ENCODE measurements at regions not wholly inside any gene's neighbourhood (a gene's known extent, or its start where the extent isn't known, plus 50 kb on each side); places are given as distances from the start of the nearest gene placed in this dataset.

GRCh38 chr21:41636636-41637630, 129.0 kb upstream of the TMPRSS2 start:
- no peaks in the 10 kb centered on the region for H3K79me2 ChIP-seq
- H3K27ac ChIP-seq: no peak overlapping the region
- no peak overlapping the region for H3K9ac ChIP-seq
- no peak overlapping the region for H3K4me2 ChIP-seq (ENCODE audit: low read length)
- no peaks in the 10 kb centered on the region for H3K27me3 ChIP-seq (ENCODE audit: control insufficient read depth, insufficient read depth, low read length)
- H3K9me3 ChIP-seq (ENCODE audit: control insufficient read depth, low read length): no peaks in the 10 kb centered on the region
- no peaks in the 10 kb centered on the region for H3K36me3 ChIP-seq (ENCODE audit: control insufficient read depth, insufficient read depth, low read length)
- no peaks in the 10 kb centered on the region for H3K4me1 ChIP-seq
- H3K4me3 ChIP-seq (ENCODE audit: low read depth, low read length): no peak overlapping the region
- TF ChIP-seq, protein P1, sequence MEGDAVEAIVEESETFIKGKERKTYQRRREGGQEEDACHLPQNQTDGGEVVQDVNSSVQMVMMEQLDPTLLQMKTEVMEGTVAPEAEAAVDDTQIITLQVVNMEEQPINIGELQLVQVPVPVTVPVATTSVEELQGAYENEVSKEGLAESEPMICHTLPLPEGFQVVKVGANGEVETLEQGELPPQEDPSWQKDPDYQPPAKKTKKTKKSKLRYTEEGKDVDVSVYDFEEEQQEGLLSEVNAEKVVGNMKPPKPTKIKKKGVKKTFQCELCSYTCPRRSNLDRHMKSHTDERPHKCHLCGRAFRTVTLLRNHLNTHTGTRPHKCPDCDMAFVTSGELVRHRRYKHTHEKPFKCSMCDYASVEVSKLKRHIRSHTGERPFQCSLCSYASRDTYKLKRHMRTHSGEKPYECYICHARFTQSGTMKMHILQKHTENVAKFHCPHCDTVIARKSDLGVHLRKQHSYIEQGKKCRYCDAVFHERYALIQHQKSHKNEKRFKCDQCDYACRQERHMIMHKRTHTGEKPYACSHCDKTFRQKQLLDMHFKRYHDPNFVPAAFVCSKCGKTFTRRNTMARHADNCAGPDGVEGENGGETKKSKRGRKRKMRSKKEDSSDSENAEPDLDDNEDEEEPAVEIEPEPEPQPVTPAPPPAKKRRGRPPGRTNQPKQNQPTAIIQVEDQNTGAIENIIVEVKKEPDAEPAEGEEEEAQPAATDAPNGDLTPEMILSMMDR (IDR thresholded peaks at IDR 0.05): no peak
- no peak overlapping the region for H2AFZ ChIP-seq

DNA sequence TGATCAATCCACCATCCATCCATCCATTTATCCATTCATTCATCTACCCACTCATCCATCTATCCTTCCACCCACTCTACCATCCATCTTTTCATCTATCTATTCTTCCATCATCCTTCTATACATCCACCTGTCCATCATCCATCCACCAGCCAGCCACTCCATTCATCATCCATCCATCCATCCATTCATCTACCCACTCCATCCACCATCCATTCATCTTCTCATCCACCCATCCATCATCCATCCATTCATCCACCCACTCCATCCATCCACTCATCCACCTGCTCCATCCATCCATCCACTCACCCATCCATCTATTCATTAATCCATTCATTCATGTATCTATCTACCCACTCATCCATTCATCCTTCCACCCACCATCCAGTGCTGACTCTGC, 127.9 kb upstream of the TMPRSS2 start:
- Histone ChIP-seq H3K79me2 (no peaks in the 10 kb centered on the region), H3K27ac (no peak overlapping the region), H3K4me3 (ENCODE audit: low read depth, low read length) (no peak overlapping the region), H3K4me2 (ENCODE audit: low read length) (no peak overlapping the region), H3K27me3 (ENCODE audit: control insufficient read depth, insufficient read depth, low read length) (no peaks in the 10 kb centered on the region), H3K4me1 (no peaks in the 10 kb centered on the region), H2AFZ (no peak overlapping the region), H3K9ac (no peak overlapping the region), H3K9me3 (ENCODE audit: control insufficient read depth, low read length) (no peaks in the 10 kb centered on the region), H3K36me3 (ENCODE audit: control insufficient read depth, insufficient read depth, low read length) (no peaks in the 10 kb centered on the region)
- TF ChIP-seq, protein P1 (IDR thresholded peaks at IDR 0.05): no peak

DNA sequence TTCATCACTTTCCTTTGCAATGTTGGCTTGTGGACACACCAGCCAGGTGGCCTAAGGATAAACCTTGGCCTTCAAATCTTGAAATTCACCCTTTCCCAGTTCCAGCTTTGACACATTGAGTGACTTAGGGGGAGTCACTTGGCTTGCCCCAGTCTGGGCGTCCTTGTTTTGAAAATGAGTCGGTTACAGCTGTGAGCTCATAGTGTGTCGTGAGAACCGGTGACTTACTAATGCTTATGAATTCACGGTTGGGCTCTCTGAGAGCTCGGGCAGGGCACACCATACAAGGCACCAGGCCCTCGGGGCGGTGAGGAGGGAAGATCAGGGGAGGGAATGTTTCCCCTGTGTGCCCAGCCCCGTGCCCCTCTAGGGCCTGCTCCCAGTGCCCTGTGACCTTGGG, 126.9 kb upstream of the TMPRSS2 start:
- no peaks in the 10 kb centered on the region for H3K27me3 ChIP-seq (ENCODE audit: control insufficient read depth, insufficient read depth, low read length)
- TF ChIP-seq, protein P1 (IDR thresholded peaks at IDR 0.05): no peak
- H3K9ac ChIP-seq: no peak overlapping the region
- no peaks in the 10 kb centered on the region for H3K36me3 ChIP-seq (ENCODE audit: control insufficient read depth, insufficient read depth, low read length)
- no peaks in the 10 kb centered on the region for H3K79me2 ChIP-seq
- no peak overlapping the region for H3K4me2 ChIP-seq (ENCODE audit: low read length)
- H2AFZ ChIP-seq: no peak overlapping the region
- no peaks in the 10 kb centered on the region for H3K9me3 ChIP-seq (ENCODE audit: control insufficient read depth, low read length)
- H3K4me3 ChIP-seq (ENCODE audit: low read depth, low read length): no peak overlapping the region
- H3K27ac ChIP-seq: no peak overlapping the region
- no peaks in the 10 kb centered on the region for H3K4me1 ChIP-seq

GRCh38 chr21:41634211-41634694, 126.3 kb upstream of the TMPRSS2 start:
- H3K9ac ChIP-seq: no peak overlapping the region
- no peaks in the 10 kb centered on the region for H3K36me3 ChIP-seq (ENCODE audit: control insufficient read depth, insufficient read depth, low read length)
- H2AFZ ChIP-seq: no peak overlapping the region
- no peaks in the 10 kb centered on the region for H3K27me3 ChIP-seq (ENCODE audit: control insufficient read depth, insufficient read depth, low read length)
- no peaks in the 10 kb centered on the region for H3K4me1 ChIP-seq
- no peaks in the 10 kb centered on the region for H3K79me2 ChIP-seq
- H3K27ac ChIP-seq: no peak overlapping the region
- no peak overlapping the region for H3K4me3 ChIP-seq (ENCODE audit: low read depth, low read length)
- H3K9me3 ChIP-seq (ENCODE audit: control insufficient read depth, low read length): no peaks in the 10 kb centered on the region
- TF ChIP-seq, protein P1 (IDR thresholded peaks at IDR 0.05): no peak
- H3K4me2 ChIP-seq (ENCODE audit: low read length): no peak overlapping the region

Measured in parathyroid adenoma (tissue), 2 donors.